ENCODE measurements at regions not wholly inside any gene's neighbourhood (a gene's known extent, or its start where the extent isn't known, plus 50 kb on each side); places are given as distances from the start of the nearest gene placed in this dataset.

GRCh38 chr5:120219988-120220387 lies 244.1 kb upstream of the PRR16 start:
- TF ChIP-seq CTCF (conservative IDR thresholded peaks at IDR 0.05) (no peak), ZFX (IDR thresholded peaks at IDR 0.05) (no peak)

All from C4-2B (cell line).